Astrocyte of the spinal cord (primary cell): ENCODE measurements at regions not wholly inside any gene's neighbourhood (a gene's known extent, or its start where the extent isn't known, plus 50 kb on each side); places are given as distances from the start of the nearest gene placed in this dataset.

Experiments
- DNase-seq: peaks from one replicate; pipeline ENCODE4 v3.0.0; 2011; ENCODE audit warnings: low read depth, low spot score
- H3K4me3 ChIP-seq: 2 replicates; pipeline ENCODE4 v1.5.1; 2011; ENCODE audit warnings: low read depth, mild to moderate bottlenecking, low read length, moderate library complexity
- in situ Hi-C: cut with HindIII; loops from 2 replicates; pipeline ENCODE4 v1.10.0; 2017; ENCODE audit warnings: low sequenced_read_pairs
- TF ChIP-seq, protein P1 (sequence below): IDR thresholded peaks from 2 replicates; pipeline ENCODE4 v1.5.1; 2012; ENCODE audit warnings: low read depth, mild to moderate bottlenecking, low read length, inconsistent platforms

- DNase-seq = no peak
- no peak overlapping the region for H3K4me3 ChIP-seq
- in situ Hi-C loops = no loop called here
- TF ChIP-seq, protein P1, sequence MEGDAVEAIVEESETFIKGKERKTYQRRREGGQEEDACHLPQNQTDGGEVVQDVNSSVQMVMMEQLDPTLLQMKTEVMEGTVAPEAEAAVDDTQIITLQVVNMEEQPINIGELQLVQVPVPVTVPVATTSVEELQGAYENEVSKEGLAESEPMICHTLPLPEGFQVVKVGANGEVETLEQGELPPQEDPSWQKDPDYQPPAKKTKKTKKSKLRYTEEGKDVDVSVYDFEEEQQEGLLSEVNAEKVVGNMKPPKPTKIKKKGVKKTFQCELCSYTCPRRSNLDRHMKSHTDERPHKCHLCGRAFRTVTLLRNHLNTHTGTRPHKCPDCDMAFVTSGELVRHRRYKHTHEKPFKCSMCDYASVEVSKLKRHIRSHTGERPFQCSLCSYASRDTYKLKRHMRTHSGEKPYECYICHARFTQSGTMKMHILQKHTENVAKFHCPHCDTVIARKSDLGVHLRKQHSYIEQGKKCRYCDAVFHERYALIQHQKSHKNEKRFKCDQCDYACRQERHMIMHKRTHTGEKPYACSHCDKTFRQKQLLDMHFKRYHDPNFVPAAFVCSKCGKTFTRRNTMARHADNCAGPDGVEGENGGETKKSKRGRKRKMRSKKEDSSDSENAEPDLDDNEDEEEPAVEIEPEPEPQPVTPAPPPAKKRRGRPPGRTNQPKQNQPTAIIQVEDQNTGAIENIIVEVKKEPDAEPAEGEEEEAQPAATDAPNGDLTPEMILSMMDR = no peak
Measured at GRCh38 chr7:22885797-22886261, 63.2 kb upstream of the TOMM7 start.

- H3K4me3 ChIP-seq = no peak overlapping the region
Measured at GRCh38 chr7:22884911-22885788, 62.5 kb upstream of the TOMM7 start.

DNA sequence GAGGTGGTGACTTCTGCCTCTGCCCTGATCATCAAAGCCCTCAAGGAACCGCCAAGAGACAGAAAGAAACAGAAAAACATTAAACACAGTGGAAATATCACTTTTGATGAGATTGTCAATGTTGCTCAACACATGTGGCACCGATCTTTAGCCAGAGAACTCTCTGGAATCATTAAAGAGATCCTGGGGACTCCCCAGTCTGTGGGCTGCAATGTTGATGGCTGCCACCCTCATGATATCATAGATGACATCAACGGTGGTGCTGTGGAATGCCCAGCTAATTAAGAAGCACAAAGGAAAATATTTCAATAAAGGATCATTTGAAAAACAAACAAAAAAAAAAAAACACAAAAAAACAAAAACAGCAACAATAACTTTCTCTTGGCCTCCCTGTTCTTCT lies 59.5 kb upstream of the TOMM7 start:
- TF ChIP-seq, protein P1 = no peak
- in situ Hi-C loops = no loop called here
- DNase-seq = no peak
- no peak overlapping the region for H3K4me3 ChIP-seq

More at GRCh38 chr7:22884911-22885788, 62.5 kb upstream of the TOMM7 start:
- in situ Hi-C loops = no loop called here
- no peak for DNase-seq
- TF ChIP-seq, protein P1 = no peak

- DNase-seq = no peak
- TF ChIP-seq, protein P1 = no peak
Measured at GRCh38 chr7:22879709-22880306, 57.2 kb upstream of the TOMM7 start.

GRCh38 chr7:22879280-22879679 lies 56.6 kb upstream of the TOMM7 start:
- no peak overlapping the region for H3K4me3 ChIP-seq
- TF ChIP-seq, protein P1 = no peak
- in situ Hi-C loops = no loop called here
- no peak for DNase-seq

More at GRCh38 chr7:22879709-22880306, 57.2 kb upstream of the TOMM7 start:
- no peak overlapping the region for H3K4me3 ChIP-seq
- in situ Hi-C loops = no loop called here

DNA sequence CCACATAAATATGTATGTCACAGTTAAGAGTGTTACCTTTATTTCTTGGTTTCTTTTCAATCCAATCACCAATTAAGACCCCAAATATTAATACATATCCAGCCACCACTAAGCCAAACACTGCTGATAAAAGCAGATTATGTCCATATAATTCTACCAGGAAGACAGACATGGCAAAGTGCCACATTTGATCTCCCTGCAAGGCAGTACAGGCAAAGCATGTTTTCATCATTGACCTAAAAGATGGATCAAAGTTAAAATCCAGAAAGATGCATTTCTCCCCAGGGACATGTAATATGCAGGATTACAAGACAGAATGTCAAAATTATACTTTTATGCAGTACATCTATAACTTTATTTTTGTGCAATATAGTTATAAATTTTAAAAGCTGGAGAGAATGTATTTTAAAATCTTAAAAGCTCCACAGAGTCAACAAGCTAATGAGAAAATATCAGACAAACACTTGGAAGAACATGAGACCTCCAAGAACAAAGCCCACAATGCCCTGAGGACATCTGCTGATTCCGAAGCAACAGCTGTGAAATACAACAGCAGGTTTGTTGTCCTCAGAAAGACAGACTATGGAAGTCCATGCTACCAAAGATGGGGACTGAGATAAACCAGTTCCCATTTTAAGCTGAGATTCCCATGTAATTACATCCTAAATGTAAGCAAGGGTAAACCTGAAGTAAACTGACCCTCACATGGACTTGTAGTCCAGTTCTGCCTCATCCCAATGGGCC lies 54.5 kb upstream of the TOMM7 start:
- no peak for DNase-seq
- TF ChIP-seq, protein P1 = no peak
- H3K4me3 ChIP-seq = no peak overlapping the region
- in situ Hi-C loops = no loop called here
